ENCODE measurements at regions not wholly inside any gene's neighbourhood (a gene's known extent, or its start where the extent isn't known, plus 50 kb on each side); places are given as distances from the start of the nearest gene placed in this dataset.

DNA sequence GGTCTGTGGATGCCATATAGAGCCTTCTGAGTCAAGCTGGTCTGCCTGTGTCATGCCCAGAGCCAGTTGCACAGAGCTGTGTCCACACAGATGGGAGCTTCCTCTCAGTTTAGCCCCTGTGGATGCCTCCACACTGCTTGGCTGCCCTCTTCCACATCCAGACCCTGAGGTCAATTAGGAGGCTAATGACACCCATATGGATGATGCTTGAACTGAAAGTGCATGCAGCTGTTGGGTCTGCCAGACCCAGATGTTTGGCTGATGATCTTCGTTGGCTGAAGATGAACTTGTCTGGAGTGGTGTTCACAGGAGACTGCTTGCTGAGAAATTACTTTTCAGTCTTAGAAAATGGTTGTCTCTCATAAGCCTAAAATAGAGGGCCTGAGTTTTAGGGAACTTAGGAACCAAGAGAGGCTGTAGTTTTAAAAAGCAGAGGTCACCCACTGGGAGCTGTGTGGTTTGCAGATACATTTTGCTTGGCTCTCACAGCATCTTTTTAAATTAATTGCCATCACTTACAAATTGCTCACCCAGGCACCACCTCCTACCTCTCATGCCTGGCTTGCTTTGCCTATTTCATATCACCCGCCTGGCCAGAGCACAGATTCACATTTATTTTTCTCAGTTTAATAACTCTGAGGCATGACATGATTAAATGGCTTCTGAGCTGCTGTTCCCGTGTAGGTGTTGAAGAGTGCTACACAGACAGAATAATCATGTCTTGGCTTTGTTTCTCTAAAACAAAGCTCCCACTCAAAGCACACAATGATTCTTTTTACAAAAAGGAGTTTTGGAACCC, 176.1 kb downstream of the MINAR1 start:
- H3K36me3 ChIP-seq (ENCODE audit: insufficient read depth, low read length) = no peaks in the 10 kb centered on the region
- ChIA-PET POLR2A (no interaction called here), CTCF (ENCODE audit: unreplicated experiment) (no interaction called here)
- no peak for DNase-seq (ENCODE audit: low spot score)
- H3K27ac ChIP-seq (ENCODE audit: low read depth, low read length, poor library complexity, severe bottlenecking) = no peak overlapping the region
- no peaks in the 10 kb centered on the region for H3K9me3 ChIP-seq (ENCODE audit: low read length)
- no peaks in the 10 kb centered on the region for H3K9me2 ChIP-seq (ENCODE audit: insufficient read depth, low read length)
- no peaks in the 10 kb centered on the region for H3K79me2 ChIP-seq (ENCODE audit: insufficient read depth, low read depth, low read length)
- no peak overlapping the region for H3K4me3 ChIP-seq (ENCODE audit: low read depth, low read length, poor library complexity, severe bottlenecking)
- H3K4me2 ChIP-seq (ENCODE audit: low read length) = no peak overlapping the region
- H2AFZ ChIP-seq (ENCODE audit: low read length) = no peak overlapping the region
- H4K20me1 ChIP-seq (ENCODE audit: insufficient read depth, low read length) = no peaks in the 10 kb centered on the region
- no peaks in the 10 kb centered on the region for H3K4me1 ChIP-seq (ENCODE audit: insufficient read depth, low read length, poor library complexity, severe bottlenecking)
- no peak for TF ChIP-seq CTCF (conservative IDR thresholded peaks at IDR 0.05; ENCODE audit: low read length)
- no peak for TF ChIP-seq EZH2phosphoT487 (IDR thresholded peaks at IDR 0.05; ENCODE audit: borderline replicate concordance, low read depth, low read length)
- intact Hi-C loops (cut with micrococcal nuclease; ENCODE audit: unreplicated experiment) = no loop called here
- no TSS peak for BruUV-seq (replicated peaks)

- Histone ChIP-seq H3K9me2 (ENCODE audit: insufficient read depth, low read length) (no peaks in the 10 kb centered on the region), H2AFZ (ENCODE audit: low read length) (no peak overlapping the region), H3K27ac (ENCODE audit: low read depth, low read length, poor library complexity, severe bottlenecking) (no peak overlapping the region), H3K4me2 (ENCODE audit: low read length) (no peak overlapping the region), H3K9me3 (ENCODE audit: low read length) (no peaks in the 10 kb centered on the region), H4K20me1 (ENCODE audit: insufficient read depth, low read length) (no peaks in the 10 kb centered on the region), H3K36me3 (ENCODE audit: insufficient read depth, low read length) (no peaks in the 10 kb centered on the region), H3K4me1 (ENCODE audit: insufficient read depth, low read length, poor library complexity, severe bottlenecking) (no peaks in the 10 kb centered on the region), H3K79me2 (ENCODE audit: insufficient read depth, low read depth, low read length) (no peaks in the 10 kb centered on the region), H3K4me3 (ENCODE audit: low read depth, low read length, poor library complexity, severe bottlenecking) (no peak overlapping the region)
- intact Hi-C loops (cut with micrococcal nuclease; ENCODE audit: unreplicated experiment) = no loop called here
- no TSS peak for BruUV-seq (replicated peaks)
- ChIA-PET POLR2A (no interaction called here), CTCF (ENCODE audit: unreplicated experiment) (interaction anchor here (1.5 kb wide), 1 partner anchor 13 kb away, joined by 4 read pairs; no protein-coding TSS in a partner anchor)
- no peak for TF ChIP-seq CTCF (conservative IDR thresholded peaks at IDR 0.05; ENCODE audit: low read length)
- TF ChIP-seq EZH2phosphoT487 (IDR thresholded peaks at IDR 0.05; ENCODE audit: borderline replicate concordance, low read depth, low read length) = no peak
- no peak for DNase-seq (ENCODE audit: low spot score)
Measured at GRCh38 chr15:79609506-79609905, 177.4 kb downstream of the MINAR1 start.

GRCh38 chr15:79610021-79610420, 177.9 kb downstream of the MINAR1 start:
- Histone ChIP-seq H3K9me3 (ENCODE audit: low read length) (no peaks in the 10 kb centered on the region), H3K4me1 (ENCODE audit: insufficient read depth, low read length, poor library complexity, severe bottlenecking) (no peaks in the 10 kb centered on the region), H3K27ac (ENCODE audit: low read depth, low read length, poor library complexity, severe bottlenecking) (no peak overlapping the region), H3K79me2 (ENCODE audit: insufficient read depth, low read depth, low read length) (no peaks in the 10 kb centered on the region), H3K36me3 (ENCODE audit: insufficient read depth, low read length) (no peaks in the 10 kb centered on the region), H3K9me2 (ENCODE audit: insufficient read depth, low read length) (no peaks in the 10 kb centered on the region), H3K4me3 (ENCODE audit: low read depth, low read length, poor library complexity, severe bottlenecking) (no peak overlapping the region), H4K20me1 (ENCODE audit: insufficient read depth, low read length) (no peaks in the 10 kb centered on the region), H3K4me2 (ENCODE audit: low read length) (no peak overlapping the region), H2AFZ (ENCODE audit: low read length) (no peak overlapping the region)
- POLR2A ChIA-PET = no interaction called here
- TF ChIP-seq CTCF (conservative IDR thresholded peaks at IDR 0.05; ENCODE audit: low read length) (no peak), EZH2phosphoT487 (IDR thresholded peaks at IDR 0.05; ENCODE audit: borderline replicate concordance, low read depth, low read length) (no peak)
- intact Hi-C loops (cut with micrococcal nuclease; ENCODE audit: unreplicated experiment) = no loop called here
- CTCF ChIA-PET (ENCODE audit: unreplicated experiment) = interaction anchor here (1.5 kb wide), 1 partner anchor 13 kb away, joined by 4 read pairs; no protein-coding TSS in a partner anchor
- no TSS peak for BruUV-seq (replicated peaks)
- no peak for DNase-seq (ENCODE audit: low spot score)
